Trophoblast cell (in vitro differentiated cells and primary cell): ENCODE measurements at regions not wholly inside any gene's neighbourhood (a gene's known extent, or its start where the extent isn't known, plus 50 kb on each side); places are given as distances from the start of the nearest gene placed in this dataset.

Experiments
- DNase-seq, 2 donors: peaks; one replicate each; pipeline ENCODE4 v3.0.0-alpha.2; 2016
- H2AFZ ChIP-seq: 2 replicates; pipeline ENCODE4 v1.6.1; 2013; ENCODE audit warnings: low read length, moderate library complexity, mild to moderate bottlenecking; ENCODE audit not compliant: insufficient read depth, poor library complexity
- H2AK5ac ChIP-seq: 2 replicates; pipeline ENCODE4 v1.6.1; 2013; ENCODE audit warnings: mild to moderate bottlenecking, low read length
- H2BK120ac ChIP-seq: 2 replicates; pipeline ENCODE4 v1.6.1; 2013; ENCODE audit warnings: low read length, mild to moderate bottlenecking, moderate library complexity; ENCODE audit not compliant: insufficient read depth, poor library complexity
- H2BK12ac ChIP-seq: 2 replicates; pipeline ENCODE4 v1.6.1; 2013; ENCODE audit warnings: mild to moderate bottlenecking, low read length, moderate library complexity
- H2BK5ac ChIP-seq: 2 replicates; pipeline ENCODE4 v1.6.1; 2013; ENCODE audit warnings: low read length, low read depth, moderate library complexity, mild to moderate bottlenecking; ENCODE audit not compliant: poor library complexity
- H3K14ac ChIP-seq: 2 replicates; pipeline ENCODE4 v1.6.1; 2013; ENCODE audit warnings: mild to moderate bottlenecking, low read length
- H3K18ac ChIP-seq: 2 replicates; pipeline ENCODE4 v1.6.1; 2013; ENCODE audit warnings: mild to moderate bottlenecking, low read length
- H3K23ac ChIP-seq: 2 replicates; pipeline ENCODE4 v1.6.1; 2013; ENCODE audit warnings: low read length
- H3K27ac ChIP-seq: 2 replicates; pipeline ENCODE4 v1.5.1; 2013; ENCODE audit warnings: low read depth, mild to moderate bottlenecking, inconsistent platforms, low read length, moderate library complexity
- H3K27me3 ChIP-seq: 2 replicates; pipeline ENCODE4 v1.6.1; 2013; ENCODE audit warnings: inconsistent platforms, mild to moderate bottlenecking, low read length, moderate library complexity; ENCODE audit not compliant: insufficient read depth
- H3K36me3 ChIP-seq, 2 experiments: 1 replicate in 1 of 2; 2 replicates in 1 of 2; pipeline ENCODE4 v1.6.1; 2013; ENCODE audit warnings: low read length in 2 of 2, mild to moderate bottlenecking in 2 of 2, moderate library complexity in 1 of 2; ENCODE audit not compliant: insufficient read depth in 2 of 2, control insufficient read depth in 1 of 2
- H3K4ac ChIP-seq: 2 replicates; pipeline ENCODE4 v1.6.1; 2013; ENCODE audit warnings: low read depth, mild to moderate bottlenecking, low read length, moderate library complexity
- H3K4me1 ChIP-seq, 2 experiments: 1 replicate in 1 of 2; 2 replicates in 1 of 2; pipeline ENCODE4 v1.6.1; 2013; ENCODE audit warnings: low read length in 2 of 2, mild to moderate bottlenecking in 2 of 2, moderate library complexity in 1 of 2; ENCODE audit not compliant: insufficient read depth in 2 of 2, control insufficient read depth in 1 of 2
- H3K4me2 ChIP-seq: 2 replicates; pipeline ENCODE4 v1.6.1; 2013; ENCODE audit warnings: inconsistent platforms, mild to moderate bottlenecking, low read length, moderate library complexity
- H3K4me3 ChIP-seq: 2 replicates; pipeline ENCODE4 v1.5.1; 2013; ENCODE audit warnings: mild to moderate bottlenecking, low read depth, low read length, inconsistent platforms
- H3K79me1 ChIP-seq: one replicate; pipeline ENCODE4 v1.6.1; 2013; ENCODE audit warnings: low read length
- H3K79me2 ChIP-seq: 2 replicates; pipeline ENCODE4 v1.6.1; 2013; ENCODE audit warnings: low read length, mild to moderate bottlenecking; ENCODE audit not compliant: control insufficient read depth, insufficient read depth, poor library complexity
- H3K9ac ChIP-seq: 2 replicates; pipeline ENCODE4 v1.6.1; 2013; ENCODE audit warnings: mild to moderate bottlenecking, low read length
- H3K9me3 ChIP-seq: 2 replicates; pipeline ENCODE4 v1.6.1; 2013; ENCODE audit warnings: low read depth, mild to moderate bottlenecking, control low read depth, inconsistent platforms, low read length; ENCODE audit not compliant: insufficient read depth
- H4K12ac ChIP-seq: 2 replicates; pipeline ENCODE4 v1.6.1; 2013; ENCODE audit warnings: low read depth, mild to moderate bottlenecking, low read length, moderate library complexity
- H4K8ac ChIP-seq: 2 replicates; pipeline ENCODE4 v1.6.1; 2013; ENCODE audit warnings: low read depth, mild to moderate bottlenecking, low read length, moderate library complexity
- H4K91ac ChIP-seq: one replicate; pipeline ENCODE4 v1.6.1; 2013; ENCODE audit warnings: low read depth, mild to moderate bottlenecking, low read length, moderate library complexity
- WGBS: extraction: QIAGEN DNeasy Blood & Tissue Kit; methylation state at CpG from one replicate; pipeline ENCODE4 v1.1.7; 2013; ENCODE audit warnings: missing lambda C conversion rate; ENCODE audit not compliant: insufficient read length, insufficient coverage; ENCODE audit errors: extremely low coverage; 5-methylcytosine and 5-hydroxymethylcytosine counted together

- DNase-seq, result no peak
- Histone ChIP-seq H3K9ac (no peak overlapping the region), H3K9me3 (no peaks in the 10 kb centered on the region), H3K14ac (no peak overlapping the region), H2BK12ac (no peak overlapping the region), H2AK5ac (no peak overlapping the region), H4K91ac (no peak overlapping the region), H4K12ac (no peak overlapping the region), H4K8ac (no peak overlapping the region), H2BK120ac (no peak overlapping the region), H3K27me3 (no peaks in the 10 kb centered on the region), H3K4me1 (no peaks in the 10 kb centered on the region), H3K79me2 (no peaks in the 10 kb centered on the region), H2AFZ (no peak overlapping the region), H3K79me1 (no peaks in the 10 kb centered on the region), H3K4me2 (no peak overlapping the region), H3K4ac (no peak overlapping the region), H2BK5ac (no peak overlapping the region), H3K18ac (no peak overlapping the region), H3K27ac (no peak overlapping the region), H3K4me3 (no peak overlapping the region), H3K23ac (no peak overlapping the region), H3K36me3 (no peaks in the 10 kb centered on the region)
- no CpG with 5 or more reads among the region's 4 CpGs for WGBS
Observed at GRCh38 chr11:98564881-98565280, 455.9 kb upstream of the CNTN5 start.

- Histone ChIP-seq H3K9ac (no peak overlapping the region), H4K8ac (no peak overlapping the region), H3K4me1 (no peaks in the 10 kb centered on the region), H3K4me3 (no peak overlapping the region), H3K36me3 (no peaks in the 10 kb centered on the region), H2BK120ac (no peak overlapping the region), H2BK12ac (no peak overlapping the region), H3K27ac (no peak overlapping the region), H3K79me1 (no peaks in the 10 kb centered on the region), H2BK5ac (no peak overlapping the region), H2AK5ac (no peak overlapping the region), H4K12ac (no peak overlapping the region), H3K4ac (no peak overlapping the region), H3K4me2 (no peak overlapping the region), H3K14ac (no peak overlapping the region), H3K23ac (no peak overlapping the region), H4K91ac (no peak overlapping the region), H3K18ac (no peak overlapping the region), H2AFZ (no peak overlapping the region), H3K9me3 (no peaks in the 10 kb centered on the region), H3K79me2 (no peaks in the 10 kb centered on the region), H3K27me3 (no peaks in the 10 kb centered on the region)
- no CpG with 5 or more reads among the region's 5 CpGs for WGBS
- no peak for DNase-seq
Observed at GRCh38 chr11:98565311-98565710, 455.4 kb upstream of the CNTN5 start.

GRCh38 chr11:98566978-98567377 lies 453.8 kb upstream of the CNTN5 start:
- no peak overlapping the region for H2BK120ac ChIP-seq
- H3K79me1 ChIP-seq, result no peaks in the 10 kb centered on the region
- H3K36me3 ChIP-seq, result no peaks in the 10 kb centered on the region
- no peak for DNase-seq
- H3K9me3 ChIP-seq, result no peaks in the 10 kb centered on the region
- H3K4me1 ChIP-seq, result no peaks in the 10 kb centered on the region
- no peak overlapping the region for H3K14ac ChIP-seq
- no peak overlapping the region for H2BK5ac ChIP-seq
- H3K27ac ChIP-seq, result no peak overlapping the region
- no peak overlapping the region for H4K91ac ChIP-seq
- H3K4me2 ChIP-seq, result no peak overlapping the region
- H4K8ac ChIP-seq, result no peak overlapping the region
- H2AK5ac ChIP-seq, result no peak overlapping the region
- H3K4me3 ChIP-seq, result no peak overlapping the region
- no peak overlapping the region for H3K18ac ChIP-seq
- no peak overlapping the region for H3K23ac ChIP-seq
- no peak overlapping the region for H2AFZ ChIP-seq
- no peak overlapping the region for H2BK12ac ChIP-seq
- WGBS, result no CpG with 5 or more reads among the region's 25 CpGs
- no peak overlapping the region for H3K4ac ChIP-seq
- no peaks in the 10 kb centered on the region for H3K27me3 ChIP-seq
- no peak overlapping the region for H3K9ac ChIP-seq
- H3K79me2 ChIP-seq, result no peaks in the 10 kb centered on the region
- no peak overlapping the region for H4K12ac ChIP-seq

- Histone ChIP-seq H3K18ac (no peak overlapping the region), H3K79me1 (no peaks in the 10 kb centered on the region), H4K12ac (no peak overlapping the region), H2AK5ac (no peak overlapping the region), H3K4me3 (no peak overlapping the region), H2BK120ac (no peak overlapping the region), H3K27ac (no peak overlapping the region), H2AFZ (no peak overlapping the region), H4K8ac (no peak overlapping the region), H2BK12ac (no peak overlapping the region), H4K91ac (no peak overlapping the region), H3K14ac (no peak overlapping the region), H3K23ac (no peak overlapping the region), H3K4me2 (no peak overlapping the region), H3K9ac (no peak overlapping the region), H3K27me3 (no peaks in the 10 kb centered on the region), H3K4ac (no peak overlapping the region), H3K36me3 (no peaks in the 10 kb centered on the region), H3K79me2 (no peaks in the 10 kb centered on the region), H3K9me3 (no peaks in the 10 kb centered on the region), H2BK5ac (no peak overlapping the region), H3K4me1 (no peaks in the 10 kb centered on the region)
- WGBS, result no CpG with 5 or more reads among the region's 2 CpGs
- DNase-seq, result no peak
Observed at GRCh38 chr11:98568013-98568412, 452.7 kb upstream of the CNTN5 start.
